GM12878 (cell line): ENCODE measurements at regions not wholly inside any gene's neighbourhood (a gene's known extent, or its start where the extent isn't known, plus 50 kb on each side); places are given as distances from the start of the nearest gene placed in this dataset.

ENCODE experiments used
- ATAC-seq: fragments of 200-7000 bp; cut with Tn5 transposase; 3 replicates; pipeline ENCODE4 v1.9.1; 2020; ENCODE audit warnings: mild to moderate bottlenecking, moderate library complexity
- BruUV-seq: library from RNA; stranded (reverse); fragments of 400-500 nt; replicated peaks from 2 replicates; lab custom pipeline; 2021; lab: Mats Ljungman, UMichigan
- CTCF ChIA-PET: fragments of 300-600 bp; sonication (Branson Sonifier 250); formaldehyde crosslinking; extraction: SDS; loops from one replicate; lab custom pipeline; 2021; ENCODE audit warnings: inconsistent platforms; lab: Yijun Ruan, JAX
- POLR2A ChIA-PET: fragments of 350-600 bp; formaldehyde crosslinking; extraction: SDS; loops from one replicate; lab custom pipeline; 2021; ENCODE audit warnings: inconsistent platforms; lab: Charles Lee
- RAD21 ChIA-PET: fragments of 300-600 bp; sonication (Branson Sonifier 250); formaldehyde crosslinking; loops from one replicate; lab custom pipeline; 2023; ENCODE audit warnings: antibody characterized with exemption; ENCODE audit not compliant: unreplicated experiment; lab: Charles Lee
- SMC1A ChIA-PET: fragments of 300-600 bp; sonication (Branson Sonifier 250); formaldehyde crosslinking; loops from one replicate; lab custom pipeline; 2023; ENCODE audit not compliant: unreplicated experiment, uncharacterized antibody; lab: Charles Lee
- DNase-seq: peaks from one replicate; pipeline ENCODE4 v3.0.0-alpha.2; 2011; ENCODE audit warnings: low read depth, low spot score
- FAIRE-seq: peaks from 3 replicates; lab custom pipeline; 2011; peaks lifted over from hg19 to GRCh38; lab: Jason Lieb, UNC
- H2AFZ ChIP-seq: 2 replicates; pipeline ENCODE4 v1.6.0; 2011; ENCODE audit warnings: low read depth, low read length, control low read depth; ENCODE audit not compliant: control insufficient read depth
- H3K27ac ChIP-seq: 2 replicates; pipeline ENCODE4 v1.5.1; 2011; ENCODE audit warnings: control low read depth; ENCODE audit not compliant: control insufficient read depth, insufficient read depth
- H3K27me3 ChIP-seq, 2 experiments: replicated peaks in 1 of 2; 2 replicates each; pipeline versions ENCODE4 v1.6.0 to v1.6.1; 2011; ENCODE audit warnings: low read length in 1 of 2; ENCODE audit not compliant: control insufficient read depth in 2 of 2, insufficient read depth in 2 of 2
- H3K36me3 ChIP-seq, 2 experiments: 2 replicates each; pipeline ENCODE4 v1.5.1; 2011; ENCODE audit warnings: low read length in 1 of 2; ENCODE audit not compliant: control insufficient read depth in 2 of 2, insufficient read depth in 2 of 2
- H3K4me1 ChIP-seq: 2 replicates; pipeline ENCODE4 v1.6.1; 2011; ENCODE audit warnings: mild to moderate bottlenecking, low read length, moderate library complexity, mixed read lengths; ENCODE audit not compliant: control insufficient read depth, insufficient read depth
- H3K4me2 ChIP-seq: 2 replicates; pipeline ENCODE4 v1.6.0; 2011; ENCODE audit warnings: control low read depth; ENCODE audit not compliant: control insufficient read depth, insufficient read depth
- H3K4me3 ChIP-seq: fragments of 200-600 bp; sonication (generic); 2 replicates; pipeline ENCODE4 v1.5.1; 2016
- H3K79me2 ChIP-seq: 2 replicates; pipeline ENCODE4 v1.6.0; 2011; ENCODE audit warnings: low read length; ENCODE audit not compliant: control insufficient read depth, insufficient read depth
- H3K9ac ChIP-seq: 2 replicates; pipeline ENCODE4 v1.8.0; 2011; ENCODE audit warnings: low read length, control low read depth, mixed read lengths; ENCODE audit not compliant: control insufficient read depth, insufficient read depth
- H3K9me3 ChIP-seq: replicated peaks from 3 replicates; pipeline ENCODE4 v1.5.1; 2011; ENCODE audit warnings: mild to moderate bottlenecking, low read length; ENCODE audit not compliant: control insufficient read depth, insufficient read depth
- H4K20me1 ChIP-seq: 2 replicates; pipeline ENCODE4 v1.6.0; 2011; ENCODE audit not compliant: control insufficient read depth, insufficient read depth
- BCLAF1 ChIP-seq: fragments of 450-650 bp; IDR thresholded peaks from 2 replicates; pipeline ENCODE4 v1.6.1; 2017; ENCODE audit warnings: antibody characterized with exemption, mild to moderate bottlenecking, moderate library complexity
- CHD1 ChIP-seq: IDR thresholded peaks from 2 replicates; pipeline ENCODE4 v1.6.1; 2012; ENCODE audit warnings: low read depth, low read length, improper control_type of control experiment
- CREB1 ChIP-seq: IDR thresholded peaks from 2 replicates; pipeline ENCODE4 v1.6.1; 2012; ENCODE audit warnings: low read depth, mild to moderate bottlenecking, inconsistent platforms
- EZH2 ChIP-seq: IDR thresholded peaks from 2 replicates; pipeline ENCODE4 v1.6.1; 2012; ENCODE audit warnings: low read depth, mild to moderate bottlenecking, control low read depth, inconsistent platforms, low read length, borderline replicate concordance; ENCODE audit not compliant: control insufficient read depth
- GATAD2B ChIP-seq: fragments of 450-650 bp; conservative IDR thresholded peaks from 2 replicates; pipeline ENCODE4 v1.6.1; 2017; ENCODE audit warnings: low read depth, mild to moderate bottlenecking, moderate library complexity
- KAT2A ChIP-seq: conservative IDR thresholded peaks from 2 replicates; pipeline ENCODE4 v1.6.1; 2011; ENCODE audit warnings: low read depth, low read length; ENCODE audit not compliant: control insufficient read depth
- LARP7 ChIP-seq: fragments of 450-650 bp; IDR thresholded peaks from 2 replicates; pipeline ENCODE4 v1.6.1; 2017; ENCODE audit warnings: mild to moderate bottlenecking
- NR2C1 ChIP-seq: fragments of 450-650 bp; IDR thresholded peaks from 2 replicates; pipeline ENCODE4 v1.6.1; 2017; ENCODE audit warnings: antibody characterized with exemption, mild to moderate bottlenecking, moderate library complexity
- POLR2AphosphoS2 ChIP-seq: IDR thresholded peaks from 2 replicates; pipeline ENCODE4 v1.6.1; 2011; ENCODE audit warnings: low read depth, mild to moderate bottlenecking, low read length, improper control_type of control experiment, moderate library complexity
- SPI1 ChIP-seq: IDR thresholded peaks from 2 replicates; pipeline ENCODE4 v1.6.1; 2011; ENCODE audit warnings: low read depth, mild to moderate bottlenecking, low read length, moderate library complexity, borderline replicate concordance; ENCODE audit not compliant: insufficient read depth
- SUPT20H ChIP-seq: IDR thresholded peaks from 2 replicates; pipeline ENCODE4 v1.6.1; 2011; ENCODE audit warnings: low read depth, mild to moderate bottlenecking, low read length, moderate library complexity, borderline replicate concordance; ENCODE audit not compliant: control insufficient read depth
- TAF1 ChIP-seq: IDR thresholded peaks from 2 replicates; pipeline ENCODE4 v1.6.1; 2011; ENCODE audit warnings: mild to moderate bottlenecking, low read depth, low read length, borderline replicate concordance
- TCF3 ChIP-seq: IDR thresholded peaks from 2 replicates; pipeline ENCODE4 v1.6.1; 2012; ENCODE audit warnings: low read depth, mild to moderate bottlenecking, low read length, borderline replicate concordance; ENCODE audit not compliant: insufficient read depth
- ZBTB33 ChIP-seq: fragments of 450-650 bp; IDR thresholded peaks from 2 replicates; pipeline ENCODE4 v1.6.1; 2017; ENCODE audit warnings: mild to moderate bottlenecking
- WGBS: methylation state at CpG from one replicate; pipeline ENCODE4 v1.1.6; 2016; ENCODE audit warnings: low lambda C conversion rate; ENCODE audit not compliant: insufficient replicate concordance, insufficient coverage; ENCODE audit errors: missing lambda C conversion rate; 5-methylcytosine and 5-hydroxymethylcytosine counted together
- in situ Hi-C: fragments of 300-500 bp; cut with MboI; formaldehyde crosslinking; loops from 9 replicates; pipeline ENCODE4 v1.14.3; 2018; ENCODE audit warnings: mixed read lengths
- intact Hi-C: fragments of 100-400 bp; cut with micrococcal nuclease; formaldehyde crosslinking; loops from one replicate; pipeline ENCODE4 v1.14.2; 2022; ENCODE audit not compliant: unreplicated experiment

- in situ Hi-C loops: no loop called here
- no peak for FAIRE-seq
These were observed 319.2 kb downstream of the MN1 start for GRCh38 chr22:27482402-27482801.

More at GRCh38 chr22:27482402-27482801, 319.2 kb downstream of the MN1 start:
- Histone ChIP-seq H3K4me2 (no peak overlapping the region), H3K79me2 (no peaks in the 10 kb centered on the region), H3K27ac (no peak overlapping the region), H2AFZ (no peak overlapping the region), H3K4me3 (no peak overlapping the region), H3K9me3 (no peaks in the 10 kb centered on the region; the same call in 2 of the 3 replicates), H4K20me1 (no peaks in the 10 kb centered on the region), H3K9ac (no peak overlapping the region), H3K27me3 (no peaks in the 10 kb centered on the region), H3K4me1 (no peaks in the 10 kb centered on the region), H3K36me3 (no peaks in the 10 kb centered on the region)
- intact Hi-C loops: no loop called here
- RAD21 ChIA-PET: no interaction called here
- POLR2A ChIA-PET: no interaction called here
- BruUV-seq: no TSS peak
- DNase-seq: no peak
- TF ChIP-seq NR2C1: no peak
- no peak for TF ChIP-seq SPI1
- no peak for TF ChIP-seq TCF3
- TF ChIP-seq TAF1: no peak
- TF ChIP-seq EZH2: no peak
- no peak for TF ChIP-seq GATAD2B
- TF ChIP-seq LARP7: no peak
- TF ChIP-seq SUPT20H: no peak
- no peak for TF ChIP-seq ZBTB33
- no peak for TF ChIP-seq POLR2AphosphoS2
- no peak for TF ChIP-seq BCLAF1
- TF ChIP-seq KAT2A: no peak
- TF ChIP-seq CREB1: no peak
- no peak for TF ChIP-seq CHD1
- no peak for ATAC-seq
- SMC1A ChIA-PET: no interaction called here
- WGBS: 51% methylated on average over 11 of the region's 11 CpGs
- CTCF ChIA-PET: no interaction called here
